GM10266 (cell line): ENCODE measurements at regions not wholly inside any gene's neighbourhood (a gene's known extent, or its start where the extent isn't known, plus 50 kb on each side); places are given as distances from the start of the nearest gene placed in this dataset.

Source experiments
- DNase-seq: peaks from one replicate; pipeline ENCODE4 v3.0.0; 2012; ENCODE audit errors: extremely low spot score
- TF ChIP-seq, protein P1 (sequence below): IDR thresholded peaks from 2 replicates; pipeline ENCODE4 v1.5.1; 2012; ENCODE audit warnings: mild to moderate bottlenecking, low read depth; ENCODE audit not compliant: control insufficient read depth, insufficient read depth; ENCODE audit errors: missing control alignments

DNA sequence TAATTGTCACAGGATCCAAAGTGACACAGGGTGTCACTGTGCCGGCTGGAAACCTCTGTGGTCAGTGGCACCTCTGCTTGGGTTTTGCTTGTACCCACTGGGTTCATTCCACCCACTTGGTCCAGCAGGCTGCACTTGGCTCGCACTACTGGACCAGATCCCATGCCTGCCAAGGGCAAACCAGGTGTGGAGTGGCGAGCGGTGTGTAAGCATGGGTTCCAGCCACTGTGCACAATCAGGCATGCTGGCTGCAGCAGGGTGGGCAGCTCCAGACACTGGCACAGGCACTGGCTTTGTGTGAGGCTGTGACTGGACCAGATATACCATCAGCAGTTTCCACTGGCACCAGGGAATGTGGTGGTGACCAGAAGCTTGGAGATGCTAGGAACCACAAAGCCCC is 261.4 kb downstream of the KCNA4 start:
- DNase-seq = no peak
- TF ChIP-seq, protein P1, sequence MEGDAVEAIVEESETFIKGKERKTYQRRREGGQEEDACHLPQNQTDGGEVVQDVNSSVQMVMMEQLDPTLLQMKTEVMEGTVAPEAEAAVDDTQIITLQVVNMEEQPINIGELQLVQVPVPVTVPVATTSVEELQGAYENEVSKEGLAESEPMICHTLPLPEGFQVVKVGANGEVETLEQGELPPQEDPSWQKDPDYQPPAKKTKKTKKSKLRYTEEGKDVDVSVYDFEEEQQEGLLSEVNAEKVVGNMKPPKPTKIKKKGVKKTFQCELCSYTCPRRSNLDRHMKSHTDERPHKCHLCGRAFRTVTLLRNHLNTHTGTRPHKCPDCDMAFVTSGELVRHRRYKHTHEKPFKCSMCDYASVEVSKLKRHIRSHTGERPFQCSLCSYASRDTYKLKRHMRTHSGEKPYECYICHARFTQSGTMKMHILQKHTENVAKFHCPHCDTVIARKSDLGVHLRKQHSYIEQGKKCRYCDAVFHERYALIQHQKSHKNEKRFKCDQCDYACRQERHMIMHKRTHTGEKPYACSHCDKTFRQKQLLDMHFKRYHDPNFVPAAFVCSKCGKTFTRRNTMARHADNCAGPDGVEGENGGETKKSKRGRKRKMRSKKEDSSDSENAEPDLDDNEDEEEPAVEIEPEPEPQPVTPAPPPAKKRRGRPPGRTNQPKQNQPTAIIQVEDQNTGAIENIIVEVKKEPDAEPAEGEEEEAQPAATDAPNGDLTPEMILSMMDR = no peak

GRCh38 chr11:29751618-29752017 is 265.2 kb downstream of the KCNA4 start:
- TF ChIP-seq, protein P1 = no peak

DNA sequence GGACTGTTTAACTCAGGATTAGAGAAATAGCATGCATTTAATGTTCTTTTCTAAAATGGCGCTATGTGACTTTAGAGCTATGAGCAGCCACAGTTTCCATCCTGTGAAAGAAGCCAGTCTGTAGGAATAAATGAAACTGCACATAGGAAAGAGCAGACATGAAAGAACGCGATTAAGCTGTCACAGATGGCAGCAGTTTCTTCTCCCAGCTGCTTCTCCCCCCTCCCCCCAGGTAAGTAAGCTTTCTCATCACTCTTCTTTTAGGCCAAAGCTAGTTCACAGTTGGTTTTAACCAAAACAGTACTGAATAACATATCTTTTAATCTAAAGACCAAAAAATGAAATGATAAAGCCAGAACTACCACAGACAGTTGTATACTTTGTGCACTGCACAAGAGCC is 266.4 kb downstream of the KCNA4 start:
- no peak for DNase-seq
- TF ChIP-seq, protein P1 = no peak

More at GRCh38 chr11:29751618-29752017, 265.2 kb downstream of the KCNA4 start:
- no peak for DNase-seq

- DNase-seq = no peak
- TF ChIP-seq, protein P1 = no peak
Observed at GRCh38 chr11:29734287-29734686, 282.5 kb downstream of the KCNA4 start.

DNA sequence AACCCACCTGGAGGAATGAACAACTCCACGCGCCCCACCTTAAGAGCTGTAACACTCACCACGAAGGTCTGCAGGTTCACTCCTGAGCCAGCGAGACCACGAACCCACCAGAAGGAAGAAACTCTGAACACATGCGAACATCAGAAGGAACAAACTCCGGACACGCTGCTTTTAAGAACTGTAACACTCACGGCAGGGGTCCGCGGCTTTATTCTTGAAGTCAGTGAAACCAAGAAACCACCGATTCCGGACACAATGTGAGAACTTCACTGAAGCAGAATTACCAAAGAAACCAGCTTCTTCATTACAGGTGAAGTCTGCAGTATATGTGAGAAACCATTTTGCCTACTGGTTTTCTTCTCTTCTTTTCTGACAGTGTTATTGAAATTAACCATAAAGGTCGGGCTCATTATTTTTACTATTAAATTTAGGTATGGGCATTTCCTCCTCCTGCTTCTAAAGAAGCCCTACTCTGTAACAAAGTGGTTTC is 303.0 kb downstream of the KCNA4 start:
- no peak for DNase-seq
- TF ChIP-seq, protein P1 = no peak

GRCh38 chr11:29712616-29713015 is 304.2 kb downstream of the KCNA4 start:
- TF ChIP-seq, protein P1 = no peak
- DNase-seq = no peak

DNA sequence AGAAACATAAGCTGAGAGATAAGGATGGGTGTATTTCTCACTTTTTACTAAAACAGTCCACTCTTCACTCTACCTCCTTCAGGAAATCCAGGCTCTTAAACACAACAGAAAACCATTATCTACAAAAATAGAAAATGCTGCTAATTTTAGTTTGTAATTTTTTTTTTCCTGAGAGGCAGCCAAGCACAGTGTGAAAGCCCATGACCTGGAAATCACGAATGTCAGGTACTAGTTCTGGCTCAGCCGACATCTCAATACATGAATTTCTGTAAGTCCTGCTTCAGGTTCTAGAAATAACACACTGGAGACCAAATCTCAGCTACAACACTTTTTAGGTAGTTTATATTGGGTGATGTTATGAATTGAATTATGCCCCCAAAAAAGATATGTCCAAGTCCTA is 308.9 kb downstream of the KCNA4 start:
- no peak for DNase-seq
- TF ChIP-seq, protein P1 = no peak

DNA sequence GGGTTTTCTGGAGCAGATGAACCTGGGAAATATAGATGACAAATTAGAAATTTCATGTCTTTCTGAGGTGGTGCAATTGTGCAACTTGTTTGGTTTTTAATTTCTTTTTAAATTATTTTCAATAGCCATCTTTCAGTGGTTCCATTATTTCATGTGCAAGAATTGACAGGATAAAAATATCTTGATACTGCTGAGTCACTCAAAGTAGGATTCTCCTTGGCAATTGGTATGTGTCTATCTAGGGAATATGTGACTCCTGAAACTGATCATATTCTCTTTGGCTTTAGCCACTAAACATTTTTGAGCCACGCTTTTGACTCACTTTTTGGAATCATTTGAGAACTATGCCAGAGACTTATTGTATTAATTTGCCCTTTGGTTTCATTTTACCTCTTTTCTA is 331.5 kb downstream of the KCNA4 start:
- TF ChIP-seq, protein P1 = no peak
- no peak for DNase-seq
